ENCODE measurements at regions not wholly inside any gene's neighbourhood (a gene's known extent, or its start where the extent isn't known, plus 50 kb on each side); places are given as distances from the start of the nearest gene placed in this dataset.

DNA sequence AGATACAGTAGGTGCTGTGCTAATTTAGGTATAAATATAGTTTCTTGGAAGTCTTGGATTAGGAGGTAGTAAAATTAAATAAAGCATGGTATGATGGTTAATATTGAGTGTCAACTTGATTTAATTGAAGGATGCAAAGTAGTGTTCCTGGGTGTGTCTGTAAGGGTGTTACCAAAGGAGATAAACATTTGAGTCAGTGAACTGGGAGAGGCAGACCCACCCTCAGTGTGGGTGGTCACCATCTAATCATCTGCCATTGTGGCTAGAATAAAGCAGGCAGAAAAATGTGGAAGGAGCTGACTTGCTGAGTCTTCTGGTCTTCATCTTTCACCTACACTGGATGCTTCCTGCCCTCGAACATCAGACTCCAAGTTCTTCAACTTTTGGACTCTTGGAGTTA is 153.7 kb upstream of the GK2 start:
- TF ChIP-seq, protein P1, sequence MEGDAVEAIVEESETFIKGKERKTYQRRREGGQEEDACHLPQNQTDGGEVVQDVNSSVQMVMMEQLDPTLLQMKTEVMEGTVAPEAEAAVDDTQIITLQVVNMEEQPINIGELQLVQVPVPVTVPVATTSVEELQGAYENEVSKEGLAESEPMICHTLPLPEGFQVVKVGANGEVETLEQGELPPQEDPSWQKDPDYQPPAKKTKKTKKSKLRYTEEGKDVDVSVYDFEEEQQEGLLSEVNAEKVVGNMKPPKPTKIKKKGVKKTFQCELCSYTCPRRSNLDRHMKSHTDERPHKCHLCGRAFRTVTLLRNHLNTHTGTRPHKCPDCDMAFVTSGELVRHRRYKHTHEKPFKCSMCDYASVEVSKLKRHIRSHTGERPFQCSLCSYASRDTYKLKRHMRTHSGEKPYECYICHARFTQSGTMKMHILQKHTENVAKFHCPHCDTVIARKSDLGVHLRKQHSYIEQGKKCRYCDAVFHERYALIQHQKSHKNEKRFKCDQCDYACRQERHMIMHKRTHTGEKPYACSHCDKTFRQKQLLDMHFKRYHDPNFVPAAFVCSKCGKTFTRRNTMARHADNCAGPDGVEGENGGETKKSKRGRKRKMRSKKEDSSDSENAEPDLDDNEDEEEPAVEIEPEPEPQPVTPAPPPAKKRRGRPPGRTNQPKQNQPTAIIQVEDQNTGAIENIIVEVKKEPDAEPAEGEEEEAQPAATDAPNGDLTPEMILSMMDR (conservative IDR thresholded peaks at IDR 0.05 in 1 of 2, IDR thresholded peaks at IDR 0.05 in 1 of 2; ENCODE audit: low read depth in 1 of 2, low read length in 2 of 2): no peak
- no peak for TF ChIP-seq EZH2 (IDR thresholded peaks at IDR 0.05; ENCODE audit: low read length, missing control alignments)
